H9 (cell line): ENCODE measurements at regions not wholly inside any gene's neighbourhood (a gene's known extent, or its start where the extent isn't known, plus 50 kb on each side); places are given as distances from the start of the nearest gene placed in this dataset.

Experiments
- DNase-seq: peaks from one replicate; pipeline ENCODE4 v3.0.0-alpha.2; 2017
- H2AFZ ChIP-seq: one replicate; pipeline ENCODE4 v1.6.1; 2013; ENCODE audit warnings: mild to moderate bottlenecking, low read length, control low read depth, moderate library complexity
- H2AK5ac ChIP-seq: 2 replicates; pipeline ENCODE4 v1.6.1; 2013; ENCODE audit warnings: low read length, control low read depth, mixed read lengths; ENCODE audit not compliant: insufficient read length
- H2BK120ac ChIP-seq: one replicate; pipeline ENCODE4 v1.6.1; 2013; ENCODE audit warnings: low read depth, mild to moderate bottlenecking, low read length, control low read depth, inconsistent platforms; ENCODE audit not compliant: poor library complexity, severe bottlenecking
- H2BK12ac ChIP-seq: 2 replicates; pipeline ENCODE4 v1.6.1; 2013; ENCODE audit warnings: low read length, control low read depth, mixed read lengths, low read depth; ENCODE audit not compliant: insufficient read length
- H2BK15ac ChIP-seq: 2 replicates; pipeline ENCODE4 v1.6.1; 2013; ENCODE audit warnings: low read depth, low read length, control low read depth
- H2BK20ac ChIP-seq: one replicate; pipeline ENCODE4 v1.6.1; 2013; ENCODE audit warnings: low read depth, mild to moderate bottlenecking, low read length, control low read depth, inconsistent platforms; ENCODE audit not compliant: poor library complexity, severe bottlenecking
- H2BK5ac ChIP-seq: 2 replicates; pipeline ENCODE4 v1.6.1; 2013; ENCODE audit warnings: low read length, control low read depth, mixed read lengths; ENCODE audit not compliant: insufficient read length
- H3K14ac ChIP-seq: 2 replicates; pipeline ENCODE4 v1.6.1; 2013; ENCODE audit warnings: low read length, control low read depth; ENCODE audit not compliant: insufficient read depth
- H3K18ac ChIP-seq: 2 replicates; pipeline ENCODE4 v1.6.1; 2013; ENCODE audit warnings: low read depth, mild to moderate bottlenecking, mixed read lengths, low read length, control low read depth; ENCODE audit not compliant: insufficient read length
- H3K23ac ChIP-seq: 2 replicates; pipeline ENCODE4 v1.6.1; 2013; ENCODE audit warnings: low read length, control low read depth, mixed read lengths, low read depth; ENCODE audit not compliant: insufficient read length
- H3K23me2 ChIP-seq: 2 replicates; pipeline ENCODE4 v1.6.1; 2013; ENCODE audit warnings: low read depth, mild to moderate bottlenecking, mixed read lengths, low read length, control low read depth; ENCODE audit not compliant: insufficient read length, poor library complexity, severe bottlenecking
- H3K27ac ChIP-seq: 2 replicates; pipeline ENCODE4 v1.5.1; 2013; ENCODE audit warnings: low read length, control low read depth, mixed read lengths, low read depth; ENCODE audit not compliant: insufficient read length
- H3K27me3 ChIP-seq: 2 replicates; pipeline ENCODE4 v1.6.1; 2013; ENCODE audit warnings: low read length, control low read depth, inconsistent platforms; ENCODE audit not compliant: insufficient read depth
- H3K4ac ChIP-seq: 2 replicates; pipeline ENCODE4 v1.6.1; 2013; ENCODE audit warnings: low read depth, mild to moderate bottlenecking, control low read depth, inconsistent platforms, low read length, moderate library complexity
- H3K4me1 ChIP-seq: 2 replicates; pipeline ENCODE4 v1.6.1; 2013; ENCODE audit warnings: low read length, control low read depth, inconsistent platforms; ENCODE audit not compliant: insufficient read depth
- H3K4me2 ChIP-seq: 2 replicates; pipeline ENCODE4 v1.6.1; 2013; ENCODE audit warnings: low read length, control low read depth, mixed read lengths; ENCODE audit not compliant: insufficient read length, insufficient read depth
- H3K56ac ChIP-seq: 2 replicates; pipeline ENCODE4 v1.6.1; 2013; ENCODE audit warnings: low read depth, mild to moderate bottlenecking, mixed read lengths, low read length, control low read depth; ENCODE audit not compliant: insufficient read length
- H3K79me1 ChIP-seq: 2 replicates; pipeline ENCODE4 v1.6.1; 2013; ENCODE audit warnings: low read depth, mild to moderate bottlenecking, moderate library complexity, low read length, control low read depth, inconsistent platforms; ENCODE audit not compliant: insufficient read depth, poor library complexity, severe bottlenecking
- H3K79me2 ChIP-seq: 2 replicates; pipeline ENCODE4 v1.6.1; 2013; ENCODE audit warnings: low read length, control low read depth, inconsistent platforms; ENCODE audit not compliant: insufficient read depth
- H3K9ac ChIP-seq: 2 replicates; pipeline ENCODE4 v1.6.1; 2013; ENCODE audit warnings: low read length, control low read depth, mixed read lengths; ENCODE audit not compliant: insufficient read length; ENCODE audit errors: extremely low read depth
- H3K9me3 ChIP-seq: one replicate; pipeline ENCODE4 v1.6.1; 2013; ENCODE audit warnings: low read depth, low read length, inconsistent platforms; ENCODE audit not compliant: control insufficient read depth
- H3T11ph ChIP-seq: one replicate; pipeline ENCODE4 v1.6.1; 2013; ENCODE audit warnings: mild to moderate bottlenecking, low read length, control low read depth, inconsistent platforms
- H4K20me1 ChIP-seq: one replicate; pipeline ENCODE4 v1.6.1; 2013; ENCODE audit not compliant: control insufficient read depth, insufficient read length, insufficient read depth
- H4K5ac ChIP-seq: 2 replicates; pipeline ENCODE4 v1.6.1; 2013; ENCODE audit warnings: low read depth, mild to moderate bottlenecking, mixed read lengths, low read length, control low read depth; ENCODE audit not compliant: insufficient read length
- H4K8ac ChIP-seq: replicated peaks from 2 replicates; pipeline ENCODE4 v1.6.1; 2013; ENCODE audit warnings: low read length, control low read depth, mixed read lengths, low read depth; ENCODE audit not compliant: insufficient read length
- H4K91ac ChIP-seq: 2 replicates; pipeline ENCODE4 v1.6.1; 2013; ENCODE audit warnings: low read depth, mild to moderate bottlenecking, moderate library complexity, mixed read lengths, low read length, control low read depth; ENCODE audit not compliant: insufficient read length
- H3K27ac Mint-ChIP-seq, 3 experiments: 2 replicates in 2 of 3; 3 replicates in 1 of 3; pipeline ENCODE4 v1.8.0; 2020 to 2021; ENCODE audit warnings: mixed read lengths in 3 of 3, mild to moderate bottlenecking in 1 of 3, moderate library complexity in 1 of 3
- H3K27me3 Mint-ChIP-seq: 2 replicates; pipeline ENCODE4 v1.8.0; 2021; ENCODE audit warnings: low read depth, mild to moderate bottlenecking, moderate library complexity, mixed read lengths
- H3K36me3 Mint-ChIP-seq, 3 experiments: 2 replicates in 2 of 3; 3 replicates in 1 of 3; pipeline ENCODE4 v1.8.0; 2020 to 2021; ENCODE audit warnings: low read depth in 3 of 3, mixed read lengths in 3 of 3; ENCODE audit not compliant: insufficient read depth in 1 of 3
- H3K4me1 Mint-ChIP-seq, 2 experiments: 2 replicates each; pipeline ENCODE4 v1.8.0; 2020; ENCODE audit warnings: mixed read lengths in 2 of 2
- H3K4me3 Mint-ChIP-seq, 2 experiments: 2 replicates in 1 of 2; 3 replicates in 1 of 2; pipeline ENCODE4 v1.8.0; 2020 to 2021; ENCODE audit warnings: mild to moderate bottlenecking in 2 of 2, mixed read lengths in 2 of 2, moderate library complexity in 1 of 2
- H3K9me3 Mint-ChIP-seq, 2 experiments: 2 replicates in 1 of 2; 3 replicates in 1 of 2; pipeline ENCODE4 v1.8.0; 2020; ENCODE audit warnings: mild to moderate bottlenecking in 2 of 2, mixed read lengths in 2 of 2, moderate library complexity in 1 of 2
- WGBS: extraction: QIAGEN DNeasy Blood & Tissue Kit; methylation state at CpG from one replicate; pipeline ENCODE4 v1.1.7; 2013; ENCODE audit warnings: missing lambda C conversion rate, low lambda C conversion rate, mixed read lengths; ENCODE audit not compliant: insufficient read length; ENCODE audit errors: extremely low coverage; 5-methylcytosine and 5-hydroxymethylcytosine counted together
- TF ChIP-seq, protein P1 (sequence below): fragments of 200-600 bp; sonication (generic); conservative IDR thresholded peaks from 3 replicates; pipeline ENCODE4 v1.8.0; 2021; ENCODE audit warnings: antibody characterized with exemption, mild to moderate bottlenecking

- H3K4me3 Mint-ChIP-seq, result no peak overlapping the region
- Histone ChIP-seq H2BK12ac (no peak overlapping the region), H3K23ac (no peak overlapping the region), H3T11ph (no peak overlapping the region), H2BK120ac (no peak overlapping the region), H3K9me3 (no peaks in the 10 kb centered on the region), H2BK5ac (no peak overlapping the region), H3K27ac (no peak overlapping the region), H2AK5ac (no peak overlapping the region), H2BK20ac (no peak overlapping the region), H4K20me1 (no peaks in the 10 kb centered on the region), H3K56ac (no peak overlapping the region), H3K27me3 (no peaks in the 10 kb centered on the region; the same call in 1 of the 2 replicates), H3K4me1 (no peaks in the 10 kb centered on the region), H3K79me2 (no peaks in the 10 kb centered on the region), H2BK15ac (no peak overlapping the region), H3K4ac (no peak overlapping the region), H3K79me1 (no peaks in the 10 kb centered on the region), H4K8ac (no peak overlapping the region), H3K9ac (no peak overlapping the region), H3K18ac (no peak overlapping the region), H2AFZ (no peak overlapping the region), H4K91ac (no peak overlapping the region), H4K5ac (no peak overlapping the region), H3K23me2 (no peaks in the 10 kb centered on the region), H3K4me2 (no peak overlapping the region), H3K14ac (no peak overlapping the region)
- H3K27me3 Mint-ChIP-seq, result no peaks in the 10 kb centered on the region
- DNase-seq, result no peak
- no peak overlapping the region for H3K27ac Mint-ChIP-seq
- H3K4me1 Mint-ChIP-seq, result peaks cover 5% of the 10 kb centered on the region in 2 experiments
- H3K9me3 Mint-ChIP-seq, result peaks cover 0 to 2% of the 10 kb centered on the region in 2 experiments; a peak in 1 of 5 replicates
- no CpG with 5 or more reads among the region's 4 CpGs for WGBS
- TF ChIP-seq, protein P1, sequence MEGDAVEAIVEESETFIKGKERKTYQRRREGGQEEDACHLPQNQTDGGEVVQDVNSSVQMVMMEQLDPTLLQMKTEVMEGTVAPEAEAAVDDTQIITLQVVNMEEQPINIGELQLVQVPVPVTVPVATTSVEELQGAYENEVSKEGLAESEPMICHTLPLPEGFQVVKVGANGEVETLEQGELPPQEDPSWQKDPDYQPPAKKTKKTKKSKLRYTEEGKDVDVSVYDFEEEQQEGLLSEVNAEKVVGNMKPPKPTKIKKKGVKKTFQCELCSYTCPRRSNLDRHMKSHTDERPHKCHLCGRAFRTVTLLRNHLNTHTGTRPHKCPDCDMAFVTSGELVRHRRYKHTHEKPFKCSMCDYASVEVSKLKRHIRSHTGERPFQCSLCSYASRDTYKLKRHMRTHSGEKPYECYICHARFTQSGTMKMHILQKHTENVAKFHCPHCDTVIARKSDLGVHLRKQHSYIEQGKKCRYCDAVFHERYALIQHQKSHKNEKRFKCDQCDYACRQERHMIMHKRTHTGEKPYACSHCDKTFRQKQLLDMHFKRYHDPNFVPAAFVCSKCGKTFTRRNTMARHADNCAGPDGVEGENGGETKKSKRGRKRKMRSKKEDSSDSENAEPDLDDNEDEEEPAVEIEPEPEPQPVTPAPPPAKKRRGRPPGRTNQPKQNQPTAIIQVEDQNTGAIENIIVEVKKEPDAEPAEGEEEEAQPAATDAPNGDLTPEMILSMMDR, result no peak
- H3K36me3 Mint-ChIP-seq, result peaks cover 0 to 19% (median 3%) of the 10 kb centered on the region in 3 experiments; a peak in 5 of 7 replicates
These were observed 90.1 kb upstream of the VLDLR start for GRCh38 chr9:2531481-2531880.
